MM.1S (cell line): ENCODE measurements at regions not wholly inside any gene's neighbourhood (a gene's known extent, or its start where the extent isn't known, plus 50 kb on each side); places are given as distances from the start of the nearest gene placed in this dataset.
A peak's percentile ranks its signal among the peaks of the same experiment; 100 is the strongest.

Experiments used
- DNase-seq: peaks from one replicate; pipeline ENCODE4 v3.0.0-alpha.2; 2015
- H2AFZ ChIP-seq: fragments of 300-600 bp; sonication (generic); 2 replicates; pipeline ENCODE4 v1.6.0; 2016; ENCODE audit warnings: antibody characterized with exemption, low read length
- H3F3A ChIP-seq: fragments of 300-600 bp; sonication (generic); 2 replicates; pipeline ENCODE4 v1.6.1; 2016; ENCODE audit warnings: mild to moderate bottlenecking, antibody characterized with exemption, low read length, moderate library complexity, mixed read lengths; ENCODE audit not compliant: insufficient read depth
- H3K27ac ChIP-seq: fragments of 300-600 bp; sonication (generic); 2 replicates; pipeline ENCODE4 v1.5.1; 2016; ENCODE audit warnings: mild to moderate bottlenecking, low read length
- H3K27me3 ChIP-seq: fragments of 300-600 bp; sonication (generic); replicated peaks from 2 replicates; pipeline ENCODE4 v1.6.0; 2016; ENCODE audit warnings: low read length; ENCODE audit not compliant: insufficient read depth
- H3K36me3 ChIP-seq: fragments of 300-600 bp; sonication (generic); replicated peaks from 2 replicates; pipeline ENCODE4 v1.6.1; 2016; ENCODE audit warnings: mild to moderate bottlenecking, low read length, mixed read lengths; ENCODE audit not compliant: insufficient read depth
- H3K4me1 ChIP-seq: fragments of 300-600 bp; sonication (generic); 2 replicates; pipeline ENCODE4 v1.6.1; 2016; ENCODE audit warnings: low read length, mixed read lengths
- H3K4me2 ChIP-seq: fragments of 300-600 bp; sonication (generic); 2 replicates; pipeline ENCODE4 v1.6.0; 2016; ENCODE audit warnings: low read depth, low read length
- H3K4me3 ChIP-seq: fragments of 300-600 bp; sonication (generic); 2 replicates; pipeline ENCODE4 v1.5.1; 2016; ENCODE audit warnings: low read length, mixed read lengths
- H3K79me2 ChIP-seq: fragments of 300-600 bp; sonication (generic); 2 replicates; pipeline ENCODE4 v1.6.1; 2016; ENCODE audit warnings: mixed run types, low read length, mixed read lengths
- H3K9ac ChIP-seq: fragments of 300-600 bp; sonication (generic); 2 replicates; pipeline ENCODE4 v1.6.1; 2016; ENCODE audit warnings: low read length, mixed read lengths
- H3K9me2 ChIP-seq: fragments of 300-600 bp; sonication (generic); replicated peaks from 2 replicates; pipeline ENCODE4 v1.6.1; 2016; ENCODE audit warnings: mild to moderate bottlenecking, low read length, mixed read lengths; ENCODE audit not compliant: insufficient read depth
- H3K9me3 ChIP-seq: fragments of 300-600 bp; sonication (generic); replicated peaks from 2 replicates; pipeline ENCODE4 v1.6.1; 2016; ENCODE audit warnings: mild to moderate bottlenecking, low read length, mixed read lengths; ENCODE audit not compliant: insufficient read depth
- H4K20me1 ChIP-seq: fragments of 300-600 bp; sonication (generic); 2 replicates; pipeline ENCODE4 v1.6.1; 2016; ENCODE audit warnings: mild to moderate bottlenecking, low read length, moderate library complexity, mixed read lengths; ENCODE audit not compliant: insufficient read depth
- EZH2 ChIP-seq: fragments of 300-600 bp; sonication (generic); optimal IDR thresholded peaks from 2 replicates; pipeline ENCODE3; 2017; ENCODE audit warnings: low read depth, mild to moderate bottlenecking, antibody characterized with exemption, low read length, mixed read lengths
- EZH2phosphoT487 ChIP-seq: fragments of 300-600 bp; sonication (generic); IDR thresholded peaks from 2 replicates; pipeline ENCODE4 v1.6.1; 2018; ENCODE audit warnings: antibody characterized with exemption, low read length
- TF ChIP-seq, protein P1 (sequence below): fragments of 300-600 bp; sonication (generic); IDR thresholded peaks from 2 replicates; pipeline ENCODE4 v1.5.1; 2016; ENCODE audit warnings: antibody characterized with exemption, low read length, mixed read lengths

DNA sequence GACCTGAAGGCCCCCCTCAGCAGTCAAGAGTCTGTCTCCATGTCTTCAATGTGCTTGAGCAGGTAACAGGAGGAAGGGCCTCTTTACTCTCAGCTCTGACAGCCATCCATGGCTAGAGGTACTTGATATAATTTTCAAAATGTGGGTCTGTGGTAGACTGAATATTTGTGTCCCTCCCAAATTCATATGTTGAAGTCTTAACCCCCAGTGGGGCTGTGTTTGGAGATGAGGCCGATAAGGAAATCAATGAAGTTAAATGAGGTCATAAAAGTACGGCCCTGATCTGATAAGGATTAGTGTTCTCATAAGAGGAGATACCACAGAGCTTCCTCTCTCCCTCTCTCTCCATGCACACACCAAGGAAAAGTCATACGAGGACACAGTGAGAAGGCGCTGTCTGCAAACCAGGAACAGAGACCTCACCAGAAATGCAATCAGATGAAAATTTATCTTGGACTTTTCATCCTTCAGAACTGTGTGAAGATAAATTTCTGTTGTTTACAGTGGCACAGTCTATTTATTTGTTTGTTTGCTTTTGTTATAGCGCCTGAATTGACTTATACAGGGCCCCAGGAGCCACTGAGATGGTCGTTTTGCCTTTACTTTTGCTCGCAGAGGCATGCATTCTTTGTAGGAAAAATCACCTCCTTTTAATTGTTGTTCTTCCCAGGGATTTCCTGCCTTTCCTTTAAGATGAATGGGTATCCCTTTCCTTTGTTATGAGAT lies 274.8 kb upstream of the TRIB2 start:
- H2AFZ ChIP-seq, result no peak overlapping the region
- TF ChIP-seq, protein P1, sequence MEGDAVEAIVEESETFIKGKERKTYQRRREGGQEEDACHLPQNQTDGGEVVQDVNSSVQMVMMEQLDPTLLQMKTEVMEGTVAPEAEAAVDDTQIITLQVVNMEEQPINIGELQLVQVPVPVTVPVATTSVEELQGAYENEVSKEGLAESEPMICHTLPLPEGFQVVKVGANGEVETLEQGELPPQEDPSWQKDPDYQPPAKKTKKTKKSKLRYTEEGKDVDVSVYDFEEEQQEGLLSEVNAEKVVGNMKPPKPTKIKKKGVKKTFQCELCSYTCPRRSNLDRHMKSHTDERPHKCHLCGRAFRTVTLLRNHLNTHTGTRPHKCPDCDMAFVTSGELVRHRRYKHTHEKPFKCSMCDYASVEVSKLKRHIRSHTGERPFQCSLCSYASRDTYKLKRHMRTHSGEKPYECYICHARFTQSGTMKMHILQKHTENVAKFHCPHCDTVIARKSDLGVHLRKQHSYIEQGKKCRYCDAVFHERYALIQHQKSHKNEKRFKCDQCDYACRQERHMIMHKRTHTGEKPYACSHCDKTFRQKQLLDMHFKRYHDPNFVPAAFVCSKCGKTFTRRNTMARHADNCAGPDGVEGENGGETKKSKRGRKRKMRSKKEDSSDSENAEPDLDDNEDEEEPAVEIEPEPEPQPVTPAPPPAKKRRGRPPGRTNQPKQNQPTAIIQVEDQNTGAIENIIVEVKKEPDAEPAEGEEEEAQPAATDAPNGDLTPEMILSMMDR, result no peak
- TF ChIP-seq EZH2phosphoT487, result no peak
- no peak for TF ChIP-seq EZH2
- H3K4me2 ChIP-seq, result no peak overlapping the region
- H3K36me3 ChIP-seq, result no peaks in the 10 kb centered on the region
- H3K4me1 ChIP-seq, result no peaks in the 10 kb centered on the region
- H3K4me3 ChIP-seq, result no peak overlapping the region
- H3K9me2 ChIP-seq, result no peaks in the 10 kb centered on the region
- no peak for DNase-seq
- no peak overlapping the region for H3K27ac ChIP-seq
- H3K9me3 ChIP-seq, result no peaks in the 10 kb centered on the region
- no peaks in the 10 kb centered on the region for H4K20me1 ChIP-seq
- no peak overlapping the region for H3K9ac ChIP-seq
- H3K27me3 ChIP-seq, result no peaks in the 10 kb centered on the region
- no peaks in the 10 kb centered on the region for H3K79me2 ChIP-seq
- H3F3A ChIP-seq, result no peaks in the 10 kb centered on the region

DNA sequence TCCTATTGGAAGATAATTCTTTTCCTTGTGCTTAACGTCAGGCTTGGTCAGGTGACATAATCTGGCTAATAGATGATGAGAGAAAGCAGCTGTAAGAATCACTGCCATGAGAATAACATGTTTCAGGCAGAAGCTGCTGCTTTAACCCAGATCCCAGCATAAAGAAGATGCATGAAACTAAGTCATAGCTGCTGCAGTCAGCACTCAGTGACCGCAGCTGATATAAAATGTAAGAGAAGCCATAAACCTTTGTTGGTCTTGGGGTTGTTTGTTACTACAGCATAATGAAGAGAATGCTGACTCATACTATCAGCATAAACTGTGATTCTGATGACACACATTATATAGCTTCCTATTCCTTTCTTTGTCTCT lies 274.3 kb upstream of the TRIB2 start:
- H3K4me3 ChIP-seq, result no peak overlapping the region
- H3K79me2 ChIP-seq, result no peaks in the 10 kb centered on the region
- no peaks in the 10 kb centered on the region for H3K36me3 ChIP-seq
- H3F3A ChIP-seq, result no peaks in the 10 kb centered on the region
- H2AFZ ChIP-seq, result no peak overlapping the region
- no peak overlapping the region for H3K9ac ChIP-seq
- no peaks in the 10 kb centered on the region for H3K9me3 ChIP-seq
- no peaks in the 10 kb centered on the region for H3K9me2 ChIP-seq
- no peaks in the 10 kb centered on the region for H4K20me1 ChIP-seq
- TF ChIP-seq EZH2phosphoT487 (no peak), EZH2 (no peak)
- TF ChIP-seq, protein P1, result no peak
- H3K4me1 ChIP-seq, result no peaks in the 10 kb centered on the region
- no peaks in the 10 kb centered on the region for H3K27me3 ChIP-seq
- no peak overlapping the region for H3K27ac ChIP-seq
- peak; percentile 29 for DNase-seq
- H3K4me2 ChIP-seq, result no peak overlapping the region

DNA sequence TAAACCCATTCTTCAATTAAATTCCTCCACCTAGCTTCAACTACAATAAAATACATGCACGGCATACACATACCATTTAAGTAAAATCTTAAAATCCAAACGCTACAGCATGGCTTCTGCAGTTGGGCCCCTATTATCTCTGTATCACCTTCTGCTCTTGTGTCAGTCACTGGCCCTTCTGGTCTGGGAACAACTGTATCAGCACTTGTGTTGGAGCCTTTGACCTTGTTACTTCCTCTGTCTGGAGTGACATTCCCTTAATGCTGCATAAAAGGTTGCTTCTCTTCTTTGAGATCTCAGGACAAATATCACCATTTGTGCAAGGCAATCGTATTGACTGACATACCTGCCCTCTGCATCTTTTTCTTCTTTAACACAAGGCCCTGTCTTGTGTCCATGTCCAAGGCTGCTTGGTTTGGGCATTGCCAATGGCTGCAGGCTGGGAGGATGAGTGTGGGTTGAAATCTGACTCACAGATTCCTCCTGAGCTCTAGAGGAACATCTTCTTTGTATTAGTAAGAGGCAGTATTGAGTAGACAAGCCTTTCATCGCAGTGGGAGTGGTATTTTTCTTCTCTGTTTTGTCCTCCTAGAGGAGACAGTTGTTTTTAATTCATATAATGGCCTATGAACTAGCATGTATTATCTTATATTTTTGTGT lies 267.8 kb upstream of the TRIB2 start:
- no peaks in the 10 kb centered on the region for H3F3A ChIP-seq
- no peak overlapping the region for H3K4me3 ChIP-seq
- no peak for DNase-seq
- no peak overlapping the region for H2AFZ ChIP-seq
- no peak overlapping the region for H3K4me2 ChIP-seq
- TF ChIP-seq, protein P1, result no peak
- no peak for TF ChIP-seq EZH2phosphoT487
- TF ChIP-seq EZH2, result no peak
- 0 out of 2 replicates have a peak, but pooled peaks cover 3% of the 10 kb centered on the region for H3K4me1 ChIP-seq
- no peak overlapping the region for H3K27ac ChIP-seq
- no peaks in the 10 kb centered on the region for H3K27me3 ChIP-seq
- no peaks in the 10 kb centered on the region for H3K36me3 ChIP-seq
- H4K20me1 ChIP-seq, result no peaks in the 10 kb centered on the region
- no peak overlapping the region for H3K9ac ChIP-seq
- no peaks in the 10 kb centered on the region for H3K9me3 ChIP-seq
- H3K9me2 ChIP-seq, result no peaks in the 10 kb centered on the region
- no peaks in the 10 kb centered on the region for H3K79me2 ChIP-seq
